ENCODE measurements at regions not wholly inside any gene's neighbourhood (a gene's known extent, or its start where the extent isn't known, plus 50 kb on each side); places are given as distances from the start of the nearest gene placed in this dataset.
"Not testable (repeated sequence)": the region's sequence is repeated elsewhere in the genome, so short reads cannot be mapped to it uniquely, and the experiment has no call there.

- DNase-seq: no peak
Measured at GRCh38 chr17:71037386-71037785, 868.1 kb downstream of the KCNJ2 start.

DNA sequence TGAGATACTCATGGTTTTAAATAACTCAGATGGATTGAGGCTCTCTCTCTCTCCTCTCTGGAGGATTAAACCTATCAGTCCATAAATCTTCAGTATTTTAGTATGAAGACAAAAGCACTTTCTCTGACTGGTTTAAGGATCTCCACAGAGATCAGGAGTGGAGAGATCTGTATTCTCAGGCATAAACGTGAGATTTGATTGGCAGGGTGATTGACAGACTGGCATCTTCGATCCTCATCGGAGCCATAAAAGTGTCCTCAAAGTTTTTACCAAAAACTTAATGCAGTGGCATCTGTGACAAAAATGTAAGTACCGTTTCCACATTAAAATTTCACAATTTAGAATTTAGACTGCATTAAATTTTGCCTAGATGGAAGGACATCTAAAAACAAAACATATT, 870.1 kb downstream of the KCNJ2 start:
- DNase-seq: no peak

DNA sequence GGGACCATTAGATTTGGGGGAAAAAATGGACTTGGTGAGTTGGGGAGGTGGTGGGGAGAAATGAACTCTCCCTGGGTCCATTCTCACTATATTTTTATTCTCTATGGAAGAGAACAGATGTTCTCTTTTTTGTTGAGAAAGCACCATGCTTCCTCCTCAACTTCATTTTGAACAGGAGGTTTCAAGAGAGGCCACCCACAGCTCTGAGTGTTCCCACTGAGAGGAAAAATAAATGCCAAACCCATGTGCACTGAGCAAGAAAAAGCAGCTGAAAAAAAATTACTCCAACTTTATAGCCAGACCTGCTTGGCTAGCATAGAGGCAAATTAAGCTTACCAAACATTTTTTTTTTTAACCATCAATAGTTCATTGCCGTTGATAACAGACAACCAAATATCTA, 883.6 kb downstream of the KCNJ2 start:
- DNase-seq: no peak

DNA sequence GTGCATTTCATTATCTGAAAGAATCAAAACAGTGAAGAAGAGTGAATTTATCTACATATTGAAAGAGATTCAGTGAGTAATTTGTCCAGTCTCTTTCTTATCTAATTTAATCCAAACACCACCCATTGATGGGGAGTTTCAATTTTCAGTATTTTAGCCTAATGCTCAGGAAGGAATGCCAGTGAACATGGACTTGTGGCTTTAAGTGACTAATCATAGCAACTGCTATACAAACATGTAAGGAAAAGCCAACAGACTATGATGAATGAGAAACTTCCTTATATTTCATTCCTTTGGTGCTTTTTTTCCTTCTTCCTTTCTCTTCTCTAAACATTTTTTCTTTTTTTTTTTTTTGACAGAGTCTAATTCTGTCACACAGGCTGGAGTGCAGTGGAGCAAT, 885.8 kb downstream of the KCNJ2 start:
- DNase-seq: no peak

- DNase-seq: peak; percentile 5
Measured at GRCh38 chr17:71057448-71057847, 888.1 kb downstream of the KCNJ2 start.

- no peak for DNase-seq
Measured at GRCh38 chr17:71057938-71058337, 888.6 kb downstream of the KCNJ2 start.

DNA sequence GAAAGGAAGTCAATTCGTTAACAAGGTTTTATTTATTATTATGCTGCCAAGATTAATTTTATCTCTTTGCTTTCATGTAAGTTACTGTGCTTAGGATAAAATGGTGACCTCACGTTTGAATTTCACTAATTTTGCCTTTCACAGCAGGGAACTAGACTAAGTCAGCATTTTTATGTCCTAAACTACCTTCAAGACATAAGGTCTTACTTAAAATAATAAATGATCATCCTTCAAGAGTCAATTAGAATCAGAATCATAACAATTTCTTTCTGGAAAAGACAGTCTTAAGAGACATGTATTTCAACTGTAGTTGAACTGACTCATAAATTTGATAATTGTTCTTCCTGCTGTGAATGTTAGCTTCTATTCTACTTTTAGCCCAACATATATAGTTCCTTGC, 893.8 kb downstream of the KCNJ2 start:
- no peak for DNase-seq

GRCh38 chr17:71063559-71063958, 894.2 kb downstream of the KCNJ2 start:
- no peak for DNase-seq

DNA sequence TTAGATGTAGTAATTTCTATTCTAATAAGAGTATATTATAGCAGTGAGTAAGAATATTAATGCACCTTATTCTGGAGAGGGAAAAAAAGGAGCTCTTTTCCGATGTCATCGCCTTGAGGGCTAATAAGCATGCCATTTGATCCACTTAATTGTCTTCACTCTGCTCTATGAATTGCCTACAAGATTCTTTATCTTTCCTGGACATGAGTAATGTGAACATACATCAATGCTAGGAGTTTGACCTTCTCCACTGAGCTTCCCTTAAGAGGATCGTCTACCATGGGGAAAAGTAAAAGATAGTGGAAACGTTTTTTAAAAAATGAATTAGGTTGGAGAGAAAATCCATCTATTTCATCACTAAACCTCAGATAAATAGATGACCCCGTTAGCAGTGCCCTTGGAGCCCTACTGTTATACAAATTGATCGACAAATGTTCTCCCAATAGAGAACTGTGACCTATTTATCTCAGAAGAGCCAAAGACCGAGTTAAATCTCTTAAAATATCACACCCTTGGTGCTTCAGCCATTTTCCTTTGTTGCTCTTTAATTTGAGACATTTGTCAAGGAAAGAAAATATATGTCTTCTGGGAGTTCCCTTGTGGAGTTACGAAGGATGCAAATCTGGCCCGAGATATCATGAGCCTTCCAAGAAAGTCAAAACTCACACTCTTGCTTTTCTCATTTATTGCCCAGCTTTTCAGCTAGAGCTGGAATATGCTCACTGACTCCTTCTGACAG, 898.5 kb downstream of the KCNJ2 start:
- no peak for DNase-seq

GRCh38 chr17:71068408-71068750, 899.0 kb downstream of the KCNJ2 start:
- DNase-seq: no peak

DNA sequence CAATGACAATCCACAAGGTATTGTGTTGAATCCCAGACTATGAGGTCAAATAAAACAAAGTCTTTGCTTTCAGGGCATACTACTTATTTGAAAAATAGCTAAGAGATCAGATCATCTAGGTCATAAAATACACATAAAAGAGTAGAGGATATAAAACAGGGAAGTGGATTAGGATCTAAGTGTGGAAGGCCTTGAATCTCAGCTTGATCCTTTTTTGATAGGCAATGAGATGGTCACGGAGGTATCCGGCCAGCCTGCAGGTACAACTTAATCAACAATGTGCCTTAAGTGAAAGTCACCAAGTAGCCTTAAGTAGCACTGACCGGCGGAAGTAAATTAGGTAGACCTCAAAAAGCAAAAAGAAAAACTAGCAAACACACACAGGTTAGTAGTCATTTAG, 901.7 kb downstream of the KCNJ2 start:
- DNase-seq: no peak

DNA sequence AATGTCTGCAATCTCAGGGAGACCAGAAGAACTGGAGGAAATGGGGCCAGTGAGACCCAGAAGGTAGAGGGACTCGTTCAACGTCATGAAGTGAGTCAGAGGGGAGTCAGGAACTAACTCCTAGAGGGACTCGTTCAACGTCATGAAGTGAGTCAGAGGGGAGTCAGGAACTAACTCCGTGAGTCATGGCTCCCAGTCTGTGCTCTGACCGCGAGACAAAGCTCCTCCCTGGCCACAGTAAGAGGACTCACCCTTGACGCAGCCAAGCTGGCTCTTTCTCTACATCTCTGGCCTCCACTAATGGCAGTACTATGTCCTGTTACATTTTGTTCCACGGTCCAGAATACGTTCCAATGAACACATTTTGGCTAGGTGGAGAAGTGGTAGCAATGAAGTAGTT, 902.5 kb downstream of the KCNJ2 start:
- no peak for DNase-seq

DNA sequence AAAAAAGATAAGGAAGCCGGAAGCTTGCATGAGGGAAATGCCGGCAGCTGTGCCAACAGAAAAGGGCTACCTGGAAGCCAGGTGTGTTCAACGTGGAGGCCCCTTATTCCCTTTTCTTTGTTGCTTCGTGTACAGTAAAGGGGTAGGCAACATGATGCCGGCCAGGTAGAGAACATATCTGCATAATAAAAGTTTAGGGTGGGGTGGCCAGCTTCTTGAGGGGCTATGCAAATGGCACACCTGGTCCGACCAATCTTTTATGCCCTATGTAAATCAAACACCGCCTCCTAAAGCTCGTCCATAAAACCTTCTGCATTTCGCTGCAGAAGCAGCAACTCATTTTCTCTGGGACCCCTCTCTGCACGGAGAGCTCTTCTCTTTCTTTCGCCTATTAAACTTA, 911.6 kb downstream of the KCNJ2 start:
- DNase-seq: no peak

DNA sequence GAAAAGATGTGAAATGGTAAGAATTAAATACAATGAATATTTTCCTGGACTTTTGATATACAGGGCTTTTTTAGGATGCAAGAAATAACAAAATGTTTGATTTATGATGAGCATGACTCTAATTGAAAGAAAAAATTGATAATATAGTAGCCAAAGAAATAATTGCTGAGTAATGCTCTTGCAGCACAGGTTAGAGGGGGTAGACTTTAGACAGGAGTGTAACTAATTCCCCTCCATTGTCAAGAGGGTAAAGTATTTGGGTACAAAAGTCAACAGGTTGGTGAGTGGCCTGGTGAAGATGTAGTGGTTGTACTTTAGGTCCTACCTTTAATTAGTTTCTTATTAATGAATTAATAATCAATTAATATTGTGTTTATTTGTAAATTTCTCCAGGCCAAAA, 912.3 kb downstream of the KCNJ2 start:
- no peak for DNase-seq

DNA sequence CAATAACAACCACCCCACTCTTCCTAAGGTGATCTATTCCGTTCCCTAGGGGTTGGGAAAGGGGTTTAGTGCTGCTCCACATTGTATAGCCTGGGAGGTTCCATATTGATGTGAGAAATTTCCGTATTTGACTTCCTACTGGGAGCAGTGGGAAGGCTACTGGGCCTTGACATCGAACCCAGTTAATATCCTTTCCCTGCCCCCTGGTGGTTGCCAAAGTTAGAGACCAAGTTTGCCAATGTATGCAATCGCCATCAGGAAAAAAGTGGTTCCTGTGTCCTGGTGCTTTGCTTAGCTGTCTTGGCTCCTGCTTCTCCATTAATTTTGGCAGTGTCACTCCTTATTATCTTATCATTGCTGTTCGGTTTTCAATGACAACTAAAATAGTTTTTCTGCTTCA, 914.9 kb downstream of the KCNJ2 start:
- peak; percentile 49 for DNase-seq

DNA sequence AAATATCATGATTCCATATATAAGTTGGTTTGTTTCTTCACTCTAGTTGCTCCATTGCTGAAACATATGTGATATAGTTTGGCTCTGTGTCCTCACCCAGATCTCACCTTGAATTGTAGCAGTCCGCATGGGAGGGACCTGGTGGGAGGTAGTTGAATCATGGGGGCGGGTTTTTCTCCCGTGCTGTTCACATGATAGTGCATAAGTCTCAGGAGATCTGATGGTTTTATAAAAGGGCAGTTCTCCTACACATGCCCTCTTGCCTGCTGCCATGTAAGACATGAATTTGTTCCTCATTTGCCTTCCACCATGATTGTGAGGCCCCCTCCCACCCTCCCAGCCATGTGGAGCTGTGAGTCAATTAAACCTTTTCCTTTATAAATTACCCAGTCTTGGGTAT, 915.5 kb downstream of the KCNJ2 start:
- DNase-seq: no peak

DNA sequence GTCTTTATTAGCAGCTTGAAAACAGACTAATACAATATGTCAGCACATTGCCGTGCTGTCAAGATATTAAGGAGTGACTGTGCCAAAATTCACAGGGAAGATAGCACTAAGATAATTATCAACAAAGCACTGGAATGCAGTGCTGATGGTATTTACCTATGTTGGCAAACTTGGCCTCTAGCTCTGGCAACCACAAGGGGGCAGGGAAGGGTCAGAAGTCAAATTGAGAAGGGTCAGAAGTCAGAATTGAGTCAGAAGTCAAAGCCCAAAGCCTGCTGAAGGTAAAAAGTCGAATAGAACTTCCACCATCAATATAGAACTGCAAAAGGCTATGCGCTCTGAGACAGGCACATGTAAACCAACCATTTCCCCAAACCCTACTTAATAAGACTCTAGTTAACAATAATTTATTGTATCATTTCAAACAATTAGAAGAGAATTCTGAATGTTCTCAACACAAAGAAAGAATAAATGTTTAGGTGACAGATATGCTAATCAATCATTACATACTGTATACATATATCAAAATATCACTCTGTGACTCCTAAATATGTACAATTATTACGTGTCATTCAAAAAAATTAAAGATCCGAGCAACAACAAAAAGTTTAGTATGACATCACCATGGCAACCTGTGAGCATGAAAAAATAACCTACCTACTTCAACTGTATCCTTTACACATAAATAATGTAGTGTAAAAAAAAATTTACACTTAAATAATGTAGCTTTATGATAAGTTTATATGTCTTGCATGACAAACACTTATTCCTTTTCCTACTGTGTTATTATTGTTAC, 916.1 kb downstream of the KCNJ2 start:
- DNase-seq: peak; percentile 63

GRCh38 chr17:71089431-71089830, 920.1 kb downstream of the KCNJ2 start:
- no peak for DNase-seq

DNA sequence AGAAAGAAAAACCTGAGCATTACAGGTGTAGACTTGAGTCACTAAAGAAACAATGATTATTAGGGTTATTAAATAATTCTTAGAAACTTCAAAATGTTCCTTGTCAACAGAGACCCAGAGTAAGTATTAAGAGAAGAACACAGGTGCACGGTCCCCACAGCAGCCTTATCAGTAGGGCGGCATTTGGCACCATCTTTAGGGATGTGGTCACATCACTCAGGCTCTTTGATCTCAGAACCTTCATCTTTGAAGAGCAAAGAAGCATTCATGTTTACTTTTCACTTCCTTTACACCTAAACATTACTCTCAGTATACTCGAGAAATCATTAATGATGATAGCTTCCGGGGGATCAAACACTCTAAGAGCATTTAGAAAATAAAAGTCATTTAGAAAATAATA, 928.7 kb downstream of the KCNJ2 start:
- no peak for DNase-seq

GRCh38 chr17:71099003-71099714, 929.8 kb downstream of the KCNJ2 start:
- DNase-seq: no peak

- no peak for DNase-seq
Measured at GRCh38 chr17:71102777-71103176, 933.4 kb downstream of the KCNJ2 start.

DNA sequence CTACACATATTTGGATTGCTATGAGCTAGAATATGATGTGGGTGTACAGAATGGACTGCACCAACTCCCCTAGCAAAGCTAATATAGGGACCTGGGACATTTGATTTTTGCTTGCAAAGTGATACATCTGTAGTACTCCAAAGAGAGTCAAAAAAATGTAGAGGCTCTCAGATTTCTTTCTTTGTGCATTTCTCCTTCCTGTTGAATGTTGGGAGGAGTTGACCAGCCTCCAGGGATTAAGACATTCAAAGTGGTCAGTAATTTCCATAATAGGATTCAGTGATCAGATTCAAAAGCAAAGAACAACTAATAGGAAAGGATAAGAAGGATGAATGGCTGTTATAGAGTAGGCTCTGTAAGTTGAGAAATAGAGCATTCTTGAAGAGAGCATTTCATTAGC, 934.9 kb downstream of the KCNJ2 start:
- DNase-seq: no peak

DNA sequence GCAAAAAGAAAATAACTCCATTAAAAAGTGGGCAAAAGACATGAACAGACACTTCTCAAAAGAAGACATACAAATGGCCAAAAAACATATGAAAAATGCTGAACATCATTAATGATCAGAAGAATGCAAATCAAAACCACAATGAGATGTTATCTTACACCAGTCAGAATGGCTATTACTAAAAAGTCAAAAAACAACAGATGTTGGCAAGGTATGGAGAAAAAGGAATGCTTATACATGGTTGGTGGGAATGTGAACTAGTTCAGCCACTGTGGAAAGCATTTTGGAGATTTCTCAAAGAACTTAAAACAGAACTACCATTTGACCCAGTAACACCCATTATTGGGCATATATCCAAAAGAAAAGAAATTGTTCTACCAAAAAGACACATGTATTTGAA, 936.7 kb downstream of the KCNJ2 start:
- not testable (repeated sequence) for DNase-seq

GRCh38 chr17:71107136-71107535, 937.8 kb downstream of the KCNJ2 start:
- no peak for DNase-seq

All from hematopoietic multipotent progenitor cell treated with erythropoietin and hydrocortisone succinate and interleukin-3 and kit ligand, for 4 days (in vitro differentiated cells).